Sigmoid colon (tissue), 4 donors: ENCODE measurements at regions not wholly inside any gene's neighbourhood (a gene's known extent, or its start where the extent isn't known, plus 50 kb on each side); places are given as distances from the start of the nearest gene placed in this dataset.

Experiments
- POLR2A ChIP-seq, 2 donors: fragments of 450-650 bp; IDR thresholded peaks; one replicate each; pipeline ENCODE4 v1.6.1; 2016; ENCODE audit warnings: antibody characterized with exemption in 2 of 2, mild to moderate bottlenecking in 2 of 2, moderate library complexity in 2 of 2
- POLR2AphosphoS5 ChIP-seq, 4 donors: sonication (generic); formaldehyde crosslinking; IDR thresholded peaks; one replicate each; pipeline ENCODE4 v1.6.1; 2017; ENCODE audit warnings: antibody characterized with exemption in 4 of 4
- TF ChIP-seq, protein P1 (sequence below), 4 experiments: fragments of 450-650 bp in 3 of 4; fragments of 200-600 bp in 1 of 4; IDR thresholded peaks; one replicate each; pipeline ENCODE4 v1.5.1; 2016 to 2019; ENCODE audit warnings: antibody characterized with exemption in 4 of 4, mild to moderate bottlenecking in 3 of 4, moderate library complexity in 2 of 4

DNA sequence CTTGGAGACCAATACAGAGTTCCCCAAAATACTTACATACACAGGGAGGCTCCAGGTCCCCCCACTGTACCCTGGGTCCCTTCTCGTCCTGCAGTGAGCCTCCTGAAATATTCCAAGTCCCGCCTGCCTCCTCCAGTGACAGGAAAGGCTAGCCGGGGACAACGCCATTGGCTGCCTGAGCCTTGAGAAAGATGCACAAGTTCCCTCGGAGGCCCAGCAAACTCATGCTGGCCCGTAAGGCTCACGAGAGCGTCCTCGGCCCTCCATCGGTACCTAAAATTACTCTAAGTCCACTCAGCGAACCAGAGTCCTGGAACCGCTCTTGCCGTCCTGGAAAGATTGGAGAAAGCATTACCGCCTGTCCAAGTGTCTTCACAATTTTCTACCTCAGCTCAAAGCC lies 228.6 kb downstream of the ADAM29 start:
- TF ChIP-seq, protein P1, sequence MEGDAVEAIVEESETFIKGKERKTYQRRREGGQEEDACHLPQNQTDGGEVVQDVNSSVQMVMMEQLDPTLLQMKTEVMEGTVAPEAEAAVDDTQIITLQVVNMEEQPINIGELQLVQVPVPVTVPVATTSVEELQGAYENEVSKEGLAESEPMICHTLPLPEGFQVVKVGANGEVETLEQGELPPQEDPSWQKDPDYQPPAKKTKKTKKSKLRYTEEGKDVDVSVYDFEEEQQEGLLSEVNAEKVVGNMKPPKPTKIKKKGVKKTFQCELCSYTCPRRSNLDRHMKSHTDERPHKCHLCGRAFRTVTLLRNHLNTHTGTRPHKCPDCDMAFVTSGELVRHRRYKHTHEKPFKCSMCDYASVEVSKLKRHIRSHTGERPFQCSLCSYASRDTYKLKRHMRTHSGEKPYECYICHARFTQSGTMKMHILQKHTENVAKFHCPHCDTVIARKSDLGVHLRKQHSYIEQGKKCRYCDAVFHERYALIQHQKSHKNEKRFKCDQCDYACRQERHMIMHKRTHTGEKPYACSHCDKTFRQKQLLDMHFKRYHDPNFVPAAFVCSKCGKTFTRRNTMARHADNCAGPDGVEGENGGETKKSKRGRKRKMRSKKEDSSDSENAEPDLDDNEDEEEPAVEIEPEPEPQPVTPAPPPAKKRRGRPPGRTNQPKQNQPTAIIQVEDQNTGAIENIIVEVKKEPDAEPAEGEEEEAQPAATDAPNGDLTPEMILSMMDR (IDR thresholded peaks at IDR 0.05), result no peak
- TF ChIP-seq POLR2AphosphoS5 (IDR thresholded peaks at IDR 0.05) (no peak), POLR2A (IDR thresholded peaks at IDR 0.05) (no peak)
